Esophagus muscularis mucosa (tissue), 4 donors: ENCODE measurements at regions not wholly inside any gene's neighbourhood (a gene's known extent, or its start where the extent isn't known, plus 50 kb on each side); places are given as distances from the start of the nearest gene placed in this dataset.

ENCODE experiments used
- CTCF ChIP-seq, 3 experiments: fragments of 200-600 bp in 2 of 3; fragments of 450-650 bp in 1 of 3; sonication (generic) in 2 of 3; IDR thresholded peaks; one replicate each; pipeline ENCODE4 v1.5.1; 2017 to 2019; ENCODE audit warnings: antibody characterized with exemption in 3 of 3, mild to moderate bottlenecking in 2 of 3, moderate library complexity in 1 of 3
- EP300 ChIP-seq: sonication (generic); formaldehyde crosslinking; IDR thresholded peaks from one replicate; pipeline ENCODE4 v1.6.1; 2017; ENCODE audit warnings: antibody characterized with exemption
- POLR2A ChIP-seq: fragments of 450-650 bp; IDR thresholded peaks from one replicate; pipeline ENCODE4 v1.6.1; 2017; ENCODE audit warnings: antibody characterized with exemption, moderate library complexity, mild to moderate bottlenecking, low read depth
- POLR2AphosphoS5 ChIP-seq, 2 donors: sonication (generic); formaldehyde crosslinking; IDR thresholded peaks; one replicate each; pipeline ENCODE4 v1.6.1; 2017; ENCODE audit warnings: antibody characterized with exemption in 2 of 2

DNA sequence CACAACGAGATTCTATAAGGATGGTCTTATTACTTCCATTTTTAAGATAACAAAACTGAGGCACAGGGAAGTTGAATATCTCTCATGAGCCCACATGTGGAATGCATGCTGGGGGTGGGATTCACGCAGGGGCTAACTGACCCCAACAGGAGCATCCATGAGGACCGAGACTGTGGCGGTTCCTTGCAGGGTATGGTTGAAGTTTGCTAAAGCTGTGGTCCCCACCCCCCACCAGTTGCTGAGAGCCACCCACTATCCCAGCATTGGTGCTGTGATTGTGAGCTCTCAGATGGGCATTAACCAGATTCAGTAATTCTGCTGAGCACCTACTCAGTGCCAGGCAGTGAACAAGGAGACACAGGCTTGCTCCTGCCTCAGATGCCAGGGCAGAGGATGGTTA, 116.0 kb upstream of the TEX51 start:
- TF ChIP-seq CTCF (IDR thresholded peaks at IDR 0.05) (no peak), POLR2A (no peak), POLR2AphosphoS5 (IDR thresholded peaks at IDR 0.05) (no peak), EP300 (no peak)
